ENCODE measurements at regions not wholly inside any gene's neighbourhood (a gene's known extent, or its start where the extent isn't known, plus 50 kb on each side); places are given as distances from the start of the nearest gene placed in this dataset.

GRCh38 chr2:41040782-41041520 lies 589.1 kb upstream of the SLC8A1 start:
- DNase-seq (ENCODE audit: low read depth, low spot score) = no peak

- DNase-seq (ENCODE audit: low read depth, low spot score) = no peak
These were observed 590.5 kb upstream of the SLC8A1 start for GRCh38 chr2:41042343-41042742.

- DNase-seq (ENCODE audit: low read depth, low spot score) = no peak
These were observed 609.5 kb upstream of the SLC8A1 start for GRCh38 chr2:41061356-41061755.

GRCh38 chr2:41062336-41062735 lies 610.4 kb upstream of the SLC8A1 start:
- no peak for DNase-seq (ENCODE audit: low read depth, low spot score)

- DNase-seq (ENCODE audit: low read depth, low spot score) = no peak
These were observed 614.3 kb upstream of the SLC8A1 start for GRCh38 chr2:41066168-41066567.

- no peak for DNase-seq (ENCODE audit: low read depth, low spot score)
These were observed 616.9 kb upstream of the SLC8A1 start for GRCh38 chr2:41068740-41069139.

- DNase-seq (ENCODE audit: low read depth, low spot score) = no peak
These were observed 626.5 kb upstream of the SLC8A1 start for GRCh38 chr2:41078341-41078740.

- DNase-seq (ENCODE audit: low read depth, low spot score) = no peak
These were observed 627.1 kb upstream of the SLC8A1 start for GRCh38 chr2:41079011-41079410.

- DNase-seq (ENCODE audit: low read depth, low spot score) = no peak
These were observed 632.4 kb upstream of the SLC8A1 start for GRCh38 chr2:41084321-41084720.

- no peak for DNase-seq (ENCODE audit: low read depth, low spot score)
These were observed 636.1 kb upstream of the SLC8A1 start for GRCh38 chr2:41087946-41088345.

GRCh38 chr2:41101281-41101680 lies 649.4 kb upstream of the SLC8A1 start:
- no peak for DNase-seq (ENCODE audit: low read depth, low spot score)

GRCh38 chr2:41109744-41110143 lies 657.9 kb upstream of the SLC8A1 start:
- no peak for DNase-seq (ENCODE audit: low read depth, low spot score)

GRCh38 chr2:41111836-41112627 lies 660.1 kb upstream of the SLC8A1 start:
- DNase-seq (ENCODE audit: low read depth, low spot score) = no peak

GRCh38 chr2:41116106-41116797 lies 664.4 kb upstream of the SLC8A1 start:
- DNase-seq (ENCODE audit: low read depth, low spot score) = no peak

GRCh38 chr2:41119489-41119888 lies 667.6 kb upstream of the SLC8A1 start:
- DNase-seq (ENCODE audit: low read depth, low spot score) = no peak

- no peak for DNase-seq (ENCODE audit: low read depth, low spot score)
These were observed 671.5 kb upstream of the SLC8A1 start for GRCh38 chr2:41123341-41123740.

GRCh38 chr2:41127351-41127750 lies 675.5 kb upstream of the SLC8A1 start:
- no peak for DNase-seq (ENCODE audit: low read depth, low spot score)

GRCh38 chr2:41129988-41130387 lies 678.1 kb upstream of the SLC8A1 start:
- no peak for DNase-seq (ENCODE audit: low read depth, low spot score)

GRCh38 chr2:41137031-41137430 lies 685.1 kb upstream of the SLC8A1 start:
- DNase-seq (ENCODE audit: low read depth, low spot score) = no peak

- DNase-seq (ENCODE audit: low read depth, low spot score) = no peak
These were observed 689.4 kb upstream of the SLC8A1 start for GRCh38 chr2:41141146-41141791.

GRCh38 chr2:41142478-41142877 lies 690.6 kb upstream of the SLC8A1 start:
- no peak for DNase-seq (ENCODE audit: low read depth, low spot score)

GRCh38 chr2:41145066-41145465 lies 693.2 kb upstream of the SLC8A1 start:
- no peak for DNase-seq (ENCODE audit: low read depth, low spot score)

Data from ELF-1 (cell line).